GM19455 (cell line): ENCODE measurements at regions not wholly inside any gene's neighbourhood (a gene's known extent, or its start where the extent isn't known, plus 50 kb on each side); places are given as distances from the start of the nearest gene placed in this dataset.

Experiments used
- ATAC-seq: cut with Tn5 transposase; IDR thresholded peaks from one replicate; pipeline ENCODE4 v1.9.1; 2021; ENCODE audit not compliant: unreplicated experiment

DNA sequence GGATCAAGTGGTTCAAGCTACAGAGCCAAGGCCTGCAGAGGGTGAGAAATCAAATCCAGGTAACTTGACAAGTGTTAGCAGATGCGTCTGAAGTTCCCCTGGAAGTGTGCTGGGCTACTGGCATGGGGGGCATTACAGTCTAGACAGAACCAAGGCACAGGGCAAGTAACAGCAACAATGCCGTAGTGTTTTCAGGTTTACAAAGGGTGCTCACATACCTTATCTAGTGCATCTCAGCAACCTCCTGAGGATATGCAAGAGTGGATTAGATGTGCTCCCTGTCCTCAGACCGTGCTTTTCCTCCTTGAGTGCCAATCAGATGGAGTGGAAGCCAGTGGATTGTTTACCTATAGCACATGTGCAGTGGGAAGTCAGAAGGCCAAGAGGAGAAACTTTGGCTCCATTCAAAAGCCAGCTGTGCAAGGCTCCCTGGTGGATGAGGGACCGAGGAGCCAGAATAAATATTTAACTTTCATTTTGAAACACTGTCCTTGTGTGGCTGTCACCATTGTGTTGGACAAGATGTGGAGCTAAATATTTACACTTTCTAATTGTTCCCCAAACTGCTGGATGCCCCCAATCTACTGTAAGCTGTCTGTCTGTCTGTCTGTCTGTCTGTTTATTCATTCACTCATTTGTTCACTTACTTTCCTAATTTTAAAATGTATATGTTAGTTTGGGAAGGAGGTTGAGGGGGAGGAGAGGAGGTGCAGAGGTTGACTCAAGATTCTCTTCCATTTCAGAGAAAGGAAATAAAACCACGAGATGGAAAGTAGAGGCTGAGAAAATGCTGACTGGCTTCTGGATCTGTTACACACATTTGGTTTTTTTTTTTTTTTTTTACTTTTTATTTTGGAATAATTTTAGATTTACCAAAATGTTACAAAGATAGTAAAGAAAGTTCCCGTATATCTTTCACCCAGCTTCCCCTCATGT, 184.0 kb upstream of the PARP11 start:
- no peak for ATAC-seq

GRCh38 chr12:4054630-4055029, 181.4 kb upstream of the PARP11 start:
- no peak for ATAC-seq

DNA sequence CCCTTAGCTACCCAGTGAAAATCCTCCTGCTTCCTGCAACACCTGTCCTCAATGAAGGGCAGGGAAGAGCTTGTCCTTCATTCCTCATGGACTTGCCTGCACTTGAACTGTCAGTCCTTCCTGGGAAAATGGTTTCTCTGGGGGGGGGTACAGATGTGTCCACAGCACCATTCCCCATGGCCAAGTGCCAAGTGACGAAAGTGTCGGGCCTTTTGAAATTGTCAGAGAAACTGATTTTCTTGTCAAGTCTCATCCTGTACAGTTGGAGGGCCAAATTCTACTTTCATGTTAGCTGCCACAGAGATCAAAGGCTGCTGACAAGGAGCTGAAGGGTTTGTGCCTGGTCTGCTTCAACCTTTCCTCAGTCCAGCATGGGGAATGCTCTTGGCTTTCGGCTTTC, 179.5 kb upstream of the PARP11 start:
- no peak for ATAC-seq

GRCh38 chr12:4051596-4051995, 178.4 kb upstream of the PARP11 start:
- ATAC-seq = no peak

DNA sequence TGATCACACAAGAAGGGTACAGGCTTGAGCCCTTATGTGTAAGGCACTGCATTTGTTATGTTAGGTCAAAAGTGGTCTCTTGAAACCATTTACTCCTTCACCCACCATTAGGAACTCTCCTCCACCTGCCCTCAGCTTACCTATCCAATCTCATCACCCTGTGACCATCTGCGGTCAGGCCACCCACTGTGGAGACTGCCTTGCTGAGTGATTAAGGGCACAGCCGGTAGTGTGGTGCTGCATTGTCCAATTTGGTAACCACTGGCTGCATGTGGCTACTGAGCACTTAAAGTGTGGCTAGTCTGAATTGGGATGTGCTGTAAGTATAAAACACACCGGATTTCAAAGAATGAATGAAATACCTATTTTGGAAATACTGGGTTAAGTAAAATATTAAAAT, 177.1 kb upstream of the PARP11 start:
- no peak for ATAC-seq

GRCh38 chr12:4049298-4050080, 176.3 kb upstream of the PARP11 start:
- ATAC-seq = no peak

DNA sequence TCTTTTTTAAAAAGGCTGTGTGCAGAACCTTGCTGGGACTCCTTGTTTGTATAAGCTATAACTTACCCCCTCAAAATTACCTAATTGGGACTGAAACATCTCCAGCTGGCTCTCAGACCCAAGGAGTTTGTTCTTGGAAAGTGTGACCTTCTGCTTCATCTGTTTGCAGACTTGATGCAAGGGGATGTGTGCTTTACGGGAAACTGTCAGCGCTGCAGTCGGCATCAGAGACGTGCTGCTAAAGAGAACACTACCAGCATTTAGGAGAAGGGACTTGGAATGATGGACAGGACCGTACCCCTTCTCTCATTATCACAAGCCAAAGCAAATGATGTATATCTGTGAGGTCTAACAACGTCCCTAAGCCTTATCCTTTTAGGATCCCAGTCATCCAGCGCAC, 174.2 kb upstream of the PARP11 start:
- ATAC-seq = no peak

- no peak for ATAC-seq
Observed at GRCh38 chr12:4046495-4046840, 173.3 kb upstream of the PARP11 start.

GRCh38 chr12:4045786-4046494, 172.7 kb upstream of the PARP11 start:
- no peak for ATAC-seq

- no peak for ATAC-seq
Observed at GRCh38 chr12:4044736-4045730, 171.8 kb upstream of the PARP11 start.

DNA sequence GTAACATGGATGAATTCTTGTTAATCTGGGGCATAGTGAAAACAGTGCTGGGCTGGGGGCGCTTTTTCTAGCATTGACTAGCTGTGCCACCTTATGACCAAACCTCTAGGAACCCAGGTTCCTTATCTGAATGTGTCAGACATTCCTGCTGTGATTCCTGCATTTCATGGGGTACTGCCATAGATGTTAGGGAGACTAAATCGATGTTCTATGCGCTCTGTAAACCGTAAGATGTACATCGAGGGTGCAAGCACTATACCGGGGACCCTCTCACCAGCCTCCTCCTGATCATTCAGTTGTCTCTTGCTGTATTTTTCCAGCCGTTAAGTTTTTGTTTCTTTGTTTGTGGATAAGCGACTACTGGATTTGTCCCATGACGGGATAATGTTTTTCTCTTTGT, 170.9 kb upstream of the PARP11 start:
- no peak for ATAC-seq

- no peak for ATAC-seq
Observed at GRCh38 chr12:4041187-4041885, 168.1 kb upstream of the PARP11 start.

GRCh38 chr12:4039931-4040330, 166.7 kb upstream of the PARP11 start:
- ATAC-seq = no peak

DNA sequence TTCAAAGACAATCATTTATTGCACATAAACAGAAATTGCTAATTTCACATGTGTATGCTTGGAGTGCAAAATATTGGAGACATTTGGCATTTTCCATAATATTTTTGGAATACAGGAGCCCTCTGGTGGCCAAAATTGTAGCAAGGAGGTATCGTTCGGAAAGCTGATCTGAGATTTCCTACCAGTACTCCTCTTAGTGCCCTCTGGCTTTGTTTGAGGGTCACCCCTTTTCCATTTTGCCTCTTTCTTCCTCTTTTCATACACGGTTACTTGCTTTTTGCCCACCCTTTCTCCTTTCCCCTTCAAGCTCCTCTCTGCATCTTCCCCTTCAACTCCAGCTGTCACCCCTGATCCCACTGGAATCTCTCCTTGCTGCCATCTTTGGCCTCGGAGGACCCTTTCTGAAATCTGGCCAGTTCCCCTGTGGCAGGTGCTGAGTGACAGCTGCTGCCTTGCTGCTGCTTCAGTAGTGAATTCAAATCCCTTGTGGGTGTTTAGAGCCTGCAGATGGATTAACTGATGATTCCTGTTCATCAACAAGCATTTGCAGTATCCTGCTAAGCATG, 164.6 kb upstream of the PARP11 start:
- ATAC-seq = no peak

GRCh38 chr12:4036671-4037271, 163.6 kb upstream of the PARP11 start:
- no peak for ATAC-seq

DNA sequence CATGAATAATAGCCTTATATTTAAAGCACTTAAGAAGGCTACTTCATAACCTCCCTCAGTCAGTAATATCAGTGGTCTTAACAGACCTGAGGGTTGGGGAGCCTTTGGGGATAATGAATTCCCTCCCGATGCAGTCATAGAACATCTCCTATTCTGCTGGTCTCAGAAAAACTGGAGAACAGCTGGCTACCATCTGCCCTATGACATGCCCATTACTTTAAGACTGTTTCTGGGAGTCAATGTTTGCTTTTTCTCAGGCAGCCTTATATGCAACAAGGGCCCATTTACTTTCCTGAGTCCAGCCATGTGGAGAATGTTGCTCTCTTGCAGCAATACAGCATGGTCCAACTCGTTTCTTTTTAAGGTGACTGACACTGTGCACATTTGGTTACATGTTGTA, 161.7 kb upstream of the PARP11 start:
- ATAC-seq = no peak

- no peak for ATAC-seq
Observed at GRCh38 chr12:4032924-4033615, 159.9 kb upstream of the PARP11 start.

GRCh38 chr12:4031703-4032291, 158.6 kb upstream of the PARP11 start:
- ATAC-seq = no peak
